Uterus (tissue), 2 donors: ENCODE measurements at regions not wholly inside any gene's neighbourhood (a gene's known extent, or its start where the extent isn't known, plus 50 kb on each side); places are given as distances from the start of the nearest gene placed in this dataset.
"Not testable (repeated sequence)": the region's sequence is repeated elsewhere in the genome, so short reads cannot be mapped to it uniquely, and the experiment has no call there.

ENCODE experiments used
- CTCF ChIP-seq, 4 experiments: fragments of 200-600 bp in 2 of 4; fragments of 450-650 bp in 2 of 4; sonication (generic) in 2 of 4; IDR thresholded peaks; one replicate each; pipeline ENCODE4 v1.5.1; 2016 to 2019; ENCODE audit warnings: antibody characterized with exemption in 4 of 4, mild to moderate bottlenecking in 2 of 4, moderate library complexity in 1 of 4
- POLR2A ChIP-seq, 2 donors: fragments of 450-650 bp; IDR thresholded peaks; one replicate each; pipeline ENCODE4 v1.6.1; 2016; ENCODE audit warnings: antibody characterized with exemption in 2 of 2, mild to moderate bottlenecking in 1 of 2, moderate library complexity in 1 of 2

DNA sequence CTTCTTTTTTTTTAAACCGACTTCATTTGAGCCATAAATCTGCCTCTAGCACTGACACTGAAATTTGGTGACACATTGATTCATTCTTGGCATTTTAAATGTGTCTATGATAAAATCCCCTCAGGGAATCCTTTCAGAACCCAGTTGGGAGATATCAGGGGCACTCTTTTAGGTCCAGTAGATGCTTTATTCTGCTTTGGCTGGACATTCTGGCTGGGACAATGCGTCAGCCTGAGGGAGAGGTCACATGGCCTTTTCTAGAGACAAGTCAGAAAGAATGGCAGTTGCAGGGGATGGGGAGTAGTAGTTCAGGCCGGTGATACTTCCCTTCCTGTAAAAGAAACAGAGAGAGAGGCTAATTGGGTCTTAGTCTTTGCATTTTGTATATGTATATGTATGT, 63.1 kb downstream of the TRIM43 start:
- not testable (repeated sequence) for TF ChIP-seq CTCF, POLR2A (IDR thresholded peaks at IDR 0.05)
